Trophoblast cell (in vitro differentiated cells and primary cell): ENCODE measurements at regions not wholly inside any gene's neighbourhood (a gene's known extent, or its start where the extent isn't known, plus 50 kb on each side); places are given as distances from the start of the nearest gene placed in this dataset.

ENCODE experiments used
- DNase-seq, 2 donors: peaks; one replicate each; pipeline ENCODE4 v3.0.0-alpha.2; 2016
- H2AFZ ChIP-seq: 2 replicates; pipeline ENCODE4 v1.6.1; 2013; ENCODE audit warnings: low read length, moderate library complexity, mild to moderate bottlenecking; ENCODE audit not compliant: insufficient read depth, poor library complexity
- H2AK5ac ChIP-seq: 2 replicates; pipeline ENCODE4 v1.6.1; 2013; ENCODE audit warnings: mild to moderate bottlenecking, low read length
- H2BK120ac ChIP-seq: 2 replicates; pipeline ENCODE4 v1.6.1; 2013; ENCODE audit warnings: low read length, mild to moderate bottlenecking, moderate library complexity; ENCODE audit not compliant: insufficient read depth, poor library complexity
- H2BK12ac ChIP-seq: 2 replicates; pipeline ENCODE4 v1.6.1; 2013; ENCODE audit warnings: mild to moderate bottlenecking, low read length, moderate library complexity
- H2BK5ac ChIP-seq: 2 replicates; pipeline ENCODE4 v1.6.1; 2013; ENCODE audit warnings: low read length, low read depth, moderate library complexity, mild to moderate bottlenecking; ENCODE audit not compliant: poor library complexity
- H3K14ac ChIP-seq: 2 replicates; pipeline ENCODE4 v1.6.1; 2013; ENCODE audit warnings: mild to moderate bottlenecking, low read length
- H3K18ac ChIP-seq: 2 replicates; pipeline ENCODE4 v1.6.1; 2013; ENCODE audit warnings: mild to moderate bottlenecking, low read length
- H3K23ac ChIP-seq: 2 replicates; pipeline ENCODE4 v1.6.1; 2013; ENCODE audit warnings: low read length
- H3K27ac ChIP-seq: 2 replicates; pipeline ENCODE4 v1.5.1; 2013; ENCODE audit warnings: low read depth, mild to moderate bottlenecking, inconsistent platforms, low read length, moderate library complexity
- H3K27me3 ChIP-seq: 2 replicates; pipeline ENCODE4 v1.6.1; 2013; ENCODE audit warnings: inconsistent platforms, mild to moderate bottlenecking, low read length, moderate library complexity; ENCODE audit not compliant: insufficient read depth
- H3K36me3 ChIP-seq, 2 experiments: 1 replicate in 1 of 2; 2 replicates in 1 of 2; pipeline ENCODE4 v1.6.1; 2013; ENCODE audit warnings: low read length in 2 of 2, mild to moderate bottlenecking in 2 of 2, moderate library complexity in 1 of 2; ENCODE audit not compliant: insufficient read depth in 2 of 2, control insufficient read depth in 1 of 2
- H3K4ac ChIP-seq: 2 replicates; pipeline ENCODE4 v1.6.1; 2013; ENCODE audit warnings: low read depth, mild to moderate bottlenecking, low read length, moderate library complexity
- H3K4me1 ChIP-seq, 2 experiments: 1 replicate in 1 of 2; 2 replicates in 1 of 2; pipeline ENCODE4 v1.6.1; 2013; ENCODE audit warnings: low read length in 2 of 2, mild to moderate bottlenecking in 2 of 2, moderate library complexity in 1 of 2; ENCODE audit not compliant: insufficient read depth in 2 of 2, control insufficient read depth in 1 of 2
- H3K4me2 ChIP-seq: 2 replicates; pipeline ENCODE4 v1.6.1; 2013; ENCODE audit warnings: inconsistent platforms, mild to moderate bottlenecking, low read length, moderate library complexity
- H3K4me3 ChIP-seq: 2 replicates; pipeline ENCODE4 v1.5.1; 2013; ENCODE audit warnings: mild to moderate bottlenecking, low read depth, low read length, inconsistent platforms
- H3K79me1 ChIP-seq: one replicate; pipeline ENCODE4 v1.6.1; 2013; ENCODE audit warnings: low read length
- H3K79me2 ChIP-seq: 2 replicates; pipeline ENCODE4 v1.6.1; 2013; ENCODE audit warnings: low read length, mild to moderate bottlenecking; ENCODE audit not compliant: control insufficient read depth, insufficient read depth, poor library complexity
- H3K9ac ChIP-seq: 2 replicates; pipeline ENCODE4 v1.6.1; 2013; ENCODE audit warnings: mild to moderate bottlenecking, low read length
- H3K9me3 ChIP-seq: 2 replicates; pipeline ENCODE4 v1.6.1; 2013; ENCODE audit warnings: low read depth, mild to moderate bottlenecking, control low read depth, inconsistent platforms, low read length; ENCODE audit not compliant: insufficient read depth
- H4K12ac ChIP-seq: 2 replicates; pipeline ENCODE4 v1.6.1; 2013; ENCODE audit warnings: low read depth, mild to moderate bottlenecking, low read length, moderate library complexity
- H4K8ac ChIP-seq: 2 replicates; pipeline ENCODE4 v1.6.1; 2013; ENCODE audit warnings: low read depth, mild to moderate bottlenecking, low read length, moderate library complexity
- H4K91ac ChIP-seq: one replicate; pipeline ENCODE4 v1.6.1; 2013; ENCODE audit warnings: low read depth, mild to moderate bottlenecking, low read length, moderate library complexity
- WGBS: extraction: QIAGEN DNeasy Blood & Tissue Kit; methylation state at CpG from one replicate; pipeline ENCODE4 v1.1.7; 2013; ENCODE audit warnings: missing lambda C conversion rate; ENCODE audit not compliant: insufficient read length, insufficient coverage; ENCODE audit errors: extremely low coverage; 5-methylcytosine and 5-hydroxymethylcytosine counted together

DNA sequence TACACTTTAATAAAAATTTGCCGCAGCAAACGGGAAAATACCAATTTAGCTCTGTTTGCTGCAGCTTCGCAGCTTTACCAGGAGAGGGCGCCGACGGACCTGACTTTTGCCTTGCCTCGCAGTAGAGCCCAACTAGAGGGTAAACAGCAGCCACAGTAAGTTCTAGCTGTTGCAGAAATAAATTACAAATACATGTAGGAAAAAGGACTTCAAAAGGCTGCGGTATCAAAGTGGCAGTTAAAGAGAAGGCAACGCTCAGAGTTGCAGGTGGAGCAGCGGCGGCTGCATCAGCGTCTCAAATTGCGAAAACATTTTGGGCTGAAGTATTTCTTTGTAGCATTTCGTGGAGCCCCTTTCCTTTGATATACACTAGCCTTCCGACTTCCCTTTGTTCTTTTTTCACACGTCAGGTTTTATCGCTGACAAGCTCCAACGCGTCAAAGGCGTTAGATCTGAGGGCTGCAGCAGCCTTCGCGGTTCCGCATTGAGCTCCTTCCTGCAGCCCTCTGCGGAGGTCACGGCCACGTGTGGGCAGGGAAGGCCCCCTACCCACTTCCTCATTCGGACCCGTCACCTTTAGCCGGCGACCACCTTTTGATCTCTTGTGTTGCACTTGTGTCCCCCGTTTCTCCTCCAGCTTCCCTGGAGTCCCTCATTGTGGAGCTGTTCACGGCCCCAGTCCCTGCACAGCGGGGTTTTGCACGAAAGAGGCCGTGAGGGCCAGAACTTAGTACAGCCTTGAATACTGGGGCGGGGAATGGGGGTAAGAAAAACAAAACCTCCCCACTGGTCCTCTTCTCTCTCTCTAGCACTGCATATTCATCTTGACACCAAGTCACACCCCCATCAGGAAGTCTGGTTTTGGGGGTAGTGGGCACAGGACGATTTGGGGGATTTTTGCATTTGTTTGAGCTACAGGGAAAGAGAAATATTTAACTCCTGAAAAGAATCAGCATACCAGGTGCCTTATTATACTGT, 72.8 kb downstream of the S1PR1 start:
- Histone ChIP-seq H2BK120ac (no peak overlapping the region), H3K4me2 (peak overlapping the region; percentile 75), H3K27ac (no peak overlapping the region), H2AFZ (peak overlapping the region; percentile 35), H4K12ac (no peak overlapping the region), H2BK5ac (no peak overlapping the region), H3K14ac (no peak overlapping the region), H2AK5ac (no peak overlapping the region), H3K4ac (no peak overlapping the region), H2BK12ac (no peak overlapping the region), H3K79me2 (no peaks in the 10 kb centered on the region), H3K36me3 (no peaks in the 10 kb centered on the region), H3K4me1 (peaks cover 5 to 6% of the 10 kb centered on the region in 2 experiments), H3K18ac (no peak overlapping the region), H3K27me3 (peaks cover 7% of the 10 kb centered on the region), H3K9me3 (no peaks in the 10 kb centered on the region), H3K79me1 (no peaks in the 10 kb centered on the region), H3K23ac (no peak overlapping the region), H3K9ac (no peak overlapping the region), H4K8ac (no peak overlapping the region), H3K4me3 (peak overlapping the region; percentile 33), H4K91ac (no peak overlapping the region)
- DNase-seq, result peak; percentile 47 to 69
- no CpG with 5 or more reads among the region's 37 CpGs for WGBS

DNA sequence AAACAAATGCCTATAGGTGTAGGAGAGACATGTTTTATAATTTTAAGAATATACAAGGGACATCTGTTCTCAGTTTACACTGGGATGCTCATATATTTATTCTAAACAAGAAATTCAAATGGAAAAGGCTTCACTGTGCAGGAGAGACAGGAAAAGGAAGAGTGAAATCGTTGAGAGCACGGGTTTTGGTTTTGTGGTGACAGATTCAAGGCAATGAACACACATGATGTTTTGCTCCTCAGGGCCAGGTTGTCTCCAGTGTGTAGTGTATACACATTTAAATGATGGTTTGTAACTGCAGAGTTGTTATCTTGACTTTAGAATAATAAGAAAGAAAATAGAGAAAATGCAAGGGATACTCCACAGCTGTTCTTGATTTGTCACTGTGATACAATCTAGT, 73.7 kb downstream of the S1PR1 start:
- Histone ChIP-seq H3K4ac (no peak overlapping the region), H3K23ac (no peak overlapping the region)

DNA sequence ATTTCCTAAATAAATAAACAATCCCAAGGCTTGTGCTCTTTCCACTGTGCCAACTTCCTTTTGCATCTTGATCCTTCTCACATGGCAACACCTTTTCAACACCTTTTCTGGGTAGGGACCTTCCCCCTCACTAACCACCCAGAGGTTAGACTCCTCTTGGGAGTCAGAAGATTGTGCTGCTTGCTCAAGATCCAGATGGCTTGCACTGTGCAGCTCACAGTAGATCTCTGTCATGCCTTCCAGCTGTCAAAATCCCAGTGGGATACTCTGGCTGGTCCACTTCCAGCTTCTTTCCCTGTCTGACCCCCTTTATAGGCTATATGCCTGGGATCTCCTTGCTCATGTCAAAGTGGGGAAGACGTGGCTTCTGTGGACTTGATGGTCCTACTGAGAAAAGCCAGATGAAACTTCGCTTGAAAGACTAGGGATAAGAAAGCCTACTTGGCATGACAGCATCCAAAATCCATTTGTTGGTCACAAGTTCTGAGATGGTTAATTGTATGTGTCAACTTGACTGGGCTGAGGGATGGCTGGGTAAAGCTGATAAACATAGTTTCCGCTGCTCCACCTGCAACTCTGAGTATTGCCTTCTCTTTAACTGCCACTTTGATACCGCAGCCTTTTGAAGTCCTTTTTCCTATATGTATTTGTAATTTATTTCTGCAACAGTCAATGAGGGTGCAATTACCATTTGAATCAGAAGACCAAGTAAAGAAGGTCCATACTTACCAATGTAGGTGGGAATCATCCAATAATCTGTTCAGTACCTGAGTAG, 74.5 kb downstream of the S1PR1 start:
- Histone ChIP-seq H3K18ac (no peak overlapping the region), H3K14ac (no peak overlapping the region), H2BK120ac (no peak overlapping the region), H3K79me1 (no peaks in the 10 kb centered on the region), H2BK5ac (no peak overlapping the region), H2AFZ (no peak overlapping the region), H2BK12ac (no peak overlapping the region), H4K91ac (no peak overlapping the region), H3K9me3 (no peaks in the 10 kb centered on the region), H3K4me3 (no peak overlapping the region), H3K4me1 (peaks cover 5 to 6% of the 10 kb centered on the region in 2 experiments), H3K79me2 (no peaks in the 10 kb centered on the region), H3K27me3 (peaks cover 7% of the 10 kb centered on the region), H3K27ac (no peak overlapping the region), H3K23ac (no peak overlapping the region), H3K36me3 (no peaks in the 10 kb centered on the region), H2AK5ac (no peak overlapping the region), H3K9ac (no peak overlapping the region), H3K4me2 (no peak overlapping the region), H4K8ac (no peak overlapping the region), H3K4ac (no peak overlapping the region), H4K12ac (no peak overlapping the region)
- no CpG with 5 or more reads among the region's 4 CpGs for WGBS
- DNase-seq, result no peak

More for the DNA sequence above, 73.7 kb downstream of the S1PR1 start:
- no peak overlapping the region for H4K91ac ChIP-seq
- peaks cover 5 to 6% of the 10 kb centered on the region in 2 experiments for H3K4me1 ChIP-seq
- no peak overlapping the region for H2AK5ac ChIP-seq
- H4K8ac ChIP-seq, result no peak overlapping the region
- no peak overlapping the region for H2BK5ac ChIP-seq
- H2BK12ac ChIP-seq, result no peak overlapping the region
- no peaks in the 10 kb centered on the region for H3K36me3 ChIP-seq
- no peak overlapping the region for H3K27ac ChIP-seq
- no peak overlapping the region for H3K9ac ChIP-seq
- H3K14ac ChIP-seq, result no peak overlapping the region
- no peak overlapping the region for H3K4me3 ChIP-seq
- H4K12ac ChIP-seq, result no peak overlapping the region
- no peak for DNase-seq
- H2BK120ac ChIP-seq, result no peak overlapping the region
- H3K27me3 ChIP-seq, result peaks cover 7% of the 10 kb centered on the region
- H3K18ac ChIP-seq, result no peak overlapping the region
- no peaks in the 10 kb centered on the region for H3K79me1 ChIP-seq
- no peaks in the 10 kb centered on the region for H3K9me3 ChIP-seq
- WGBS, result no CpG with 5 or more reads among the region's 2 CpGs
- no peak overlapping the region for H3K4me2 ChIP-seq
- H2AFZ ChIP-seq, result no peak overlapping the region
- H3K79me2 ChIP-seq, result no peaks in the 10 kb centered on the region

DNA sequence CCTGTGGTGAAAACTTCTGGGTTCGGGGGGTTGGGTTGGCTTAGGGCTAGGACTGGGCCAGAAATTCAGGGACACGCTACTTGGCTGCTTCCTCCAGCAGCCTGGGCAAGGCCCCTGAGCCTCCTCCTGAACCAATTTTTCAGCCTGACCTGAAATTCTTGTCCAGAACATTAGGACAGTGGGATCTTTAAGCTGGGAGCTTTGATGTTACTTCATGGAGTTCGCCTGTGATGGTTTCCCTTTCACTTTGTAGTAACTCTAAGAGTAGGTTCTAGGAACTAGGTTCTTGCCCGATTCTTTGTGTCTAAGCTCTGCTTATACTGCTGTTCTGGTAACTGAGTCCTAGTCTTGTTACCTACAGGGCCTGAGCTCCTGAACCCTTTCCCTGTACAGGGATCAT, 75.3 kb downstream of the S1PR1 start:
- H3K4me1 ChIP-seq, result peaks cover 5 to 6% of the 10 kb centered on the region in 2 experiments

More for the DNA sequence above, 75.3 kb downstream of the S1PR1 start:
- Histone ChIP-seq H3K27ac (no peak overlapping the region), H3K4me3 (no peak overlapping the region), H4K8ac (no peak overlapping the region), H3K4me2 (no peak overlapping the region), H3K9me3 (no peaks in the 10 kb centered on the region), H3K79me1 (no peaks in the 10 kb centered on the region), H4K91ac (no peak overlapping the region), H3K79me2 (no peaks in the 10 kb centered on the region), H2AFZ (no peak overlapping the region), H3K36me3 (no peaks in the 10 kb centered on the region), H2AK5ac (no peak overlapping the region), H3K23ac (no peak overlapping the region), H3K27me3 (peaks cover 7% of the 10 kb centered on the region), H2BK5ac (no peak overlapping the region), H3K9ac (no peak overlapping the region), H4K12ac (no peak overlapping the region), H2BK12ac (no peak overlapping the region), H2BK120ac (no peak overlapping the region), H3K14ac (no peak overlapping the region), H3K18ac (no peak overlapping the region), H3K4ac (no peak overlapping the region)
- no peak for DNase-seq
- WGBS, result no CpG with 5 or more reads among the region's 4 CpGs
